Testis (tissue), 2 donors: ENCODE measurements at regions not wholly inside any gene's neighbourhood (a gene's known extent, or its start where the extent isn't known, plus 50 kb on each side); places are given as distances from the start of the nearest gene placed in this dataset.
"Not testable (repeated sequence)": the region's sequence is repeated elsewhere in the genome, so short reads cannot be mapped to it uniquely, and the experiment has no call there.

Experiments used
- POLR2A ChIP-seq: fragments of 450-650 bp; IDR thresholded peaks from one replicate; pipeline ENCODE4 v1.6.1; 2017; ENCODE audit warnings: antibody characterized with exemption, mild to moderate bottlenecking, moderate library complexity
- TF ChIP-seq, protein P1 (sequence below), 3 experiments: fragments of 450-650 bp in 2 of 3; fragments of 200-600 bp in 1 of 3; sonication (generic) in 1 of 3; IDR thresholded peaks; one replicate each; pipeline ENCODE4 v1.5.1; 2016 to 2019; ENCODE audit warnings: antibody characterized with exemption in 3 of 3, mild to moderate bottlenecking in 2 of 3, moderate library complexity in 1 of 3

DNA sequence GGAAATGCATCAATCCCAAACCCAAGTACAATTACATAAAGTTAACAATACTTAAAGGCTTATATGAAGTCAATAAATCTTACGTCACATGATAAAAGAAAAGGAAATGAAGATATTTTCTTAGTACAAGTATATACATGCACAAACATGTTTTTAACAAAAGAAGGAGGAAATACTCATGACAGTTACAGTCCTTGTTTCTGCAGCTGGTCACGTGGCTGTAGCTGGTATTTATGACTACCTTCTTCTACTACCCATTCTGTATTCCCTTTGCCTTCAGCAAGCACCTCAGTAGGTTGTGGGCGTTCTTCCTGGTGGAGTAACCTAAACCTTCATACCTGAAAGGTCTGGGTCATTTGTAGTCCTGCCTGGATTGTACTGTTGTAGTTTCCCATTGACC, 514.9 kb downstream of the MFSD1 start:
- TF ChIP-seq POLR2A = not testable (repeated sequence)
- TF ChIP-seq, protein P1, sequence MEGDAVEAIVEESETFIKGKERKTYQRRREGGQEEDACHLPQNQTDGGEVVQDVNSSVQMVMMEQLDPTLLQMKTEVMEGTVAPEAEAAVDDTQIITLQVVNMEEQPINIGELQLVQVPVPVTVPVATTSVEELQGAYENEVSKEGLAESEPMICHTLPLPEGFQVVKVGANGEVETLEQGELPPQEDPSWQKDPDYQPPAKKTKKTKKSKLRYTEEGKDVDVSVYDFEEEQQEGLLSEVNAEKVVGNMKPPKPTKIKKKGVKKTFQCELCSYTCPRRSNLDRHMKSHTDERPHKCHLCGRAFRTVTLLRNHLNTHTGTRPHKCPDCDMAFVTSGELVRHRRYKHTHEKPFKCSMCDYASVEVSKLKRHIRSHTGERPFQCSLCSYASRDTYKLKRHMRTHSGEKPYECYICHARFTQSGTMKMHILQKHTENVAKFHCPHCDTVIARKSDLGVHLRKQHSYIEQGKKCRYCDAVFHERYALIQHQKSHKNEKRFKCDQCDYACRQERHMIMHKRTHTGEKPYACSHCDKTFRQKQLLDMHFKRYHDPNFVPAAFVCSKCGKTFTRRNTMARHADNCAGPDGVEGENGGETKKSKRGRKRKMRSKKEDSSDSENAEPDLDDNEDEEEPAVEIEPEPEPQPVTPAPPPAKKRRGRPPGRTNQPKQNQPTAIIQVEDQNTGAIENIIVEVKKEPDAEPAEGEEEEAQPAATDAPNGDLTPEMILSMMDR (IDR thresholded peaks at IDR 0.05) = not testable (repeated sequence)
